ENCODE measurements at regions not wholly inside any gene's neighbourhood (a gene's known extent, or its start where the extent isn't known, plus 50 kb on each side); places are given as distances from the start of the nearest gene placed in this dataset.

- no peak for ATAC-seq
- Histone ChIP-seq H3K9me3 (no peaks in the 10 kb centered on the region), H3K4me3 (no peak overlapping the region), H3K27ac (no peak overlapping the region), H3K4me1 (no peaks in the 10 kb centered on the region), H3K36me3 (no peaks in the 10 kb centered on the region), H3K27me3 (no peaks in the 10 kb centered on the region)
- WGBS, 4 donors: 84 to 90% (median 89%) methylated on average over 4 of the region's 4 CpGs
- intact Hi-C loops (cut with DNase I): no loop called here
- TF ChIP-seq POLR2A (IDR thresholded peaks at IDR 0.05): no peak
- TF ChIP-seq CTCF (IDR thresholded peaks at IDR 0.05): no peak
- no peak for DNase-seq
Measured at GRCh38 chr4:144565527-144566195, 80.3 kb upstream of the HHIP start.

GRCh38 chr4:144572660-144573059, 73.3 kb upstream of the HHIP start:
- Histone ChIP-seq H3K9me3 (no peaks in the 10 kb centered on the region), H3K4me1 (no peaks in the 10 kb centered on the region), H3K27me3 (no peaks in the 10 kb centered on the region), H3K4me3 (no peak overlapping the region), H3K27ac (no peak overlapping the region), H3K36me3 (no peaks in the 10 kb centered on the region)
- ATAC-seq (no peak), DNase-seq (no peak)
- WGBS, 4 donors: 71 to 76% (median 74%) methylated on average over 7 of the region's 7 CpGs
- intact Hi-C loops (cut with DNase I): no loop called here
- no peak for TF ChIP-seq CTCF (IDR thresholded peaks at IDR 0.05)
- no peak for TF ChIP-seq POLR2A (IDR thresholded peaks at IDR 0.05)

DNA sequence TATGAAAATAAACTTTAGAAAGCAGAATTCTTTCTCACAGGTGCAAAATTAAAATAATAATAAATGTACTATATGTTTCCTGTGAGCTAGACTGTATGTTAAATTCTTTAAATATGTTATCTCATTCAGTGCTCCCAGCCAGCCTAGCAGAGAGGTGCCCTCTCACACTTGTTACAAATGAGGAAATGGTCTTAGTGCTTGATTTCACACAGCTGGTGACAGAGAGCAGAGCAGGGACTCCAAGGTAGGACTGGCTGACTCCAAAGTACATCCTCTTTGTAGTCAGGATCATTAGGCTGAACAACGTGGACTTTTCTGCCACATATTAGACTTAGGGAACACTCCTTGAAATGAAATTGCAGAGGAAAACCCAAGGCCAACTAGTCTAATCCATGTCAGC, 72.0 kb upstream of the HHIP start:
- no peak overlapping the region for H3K4me3 ChIP-seq
- H3K9me3 ChIP-seq: no peaks in the 10 kb centered on the region
- H3K27me3 ChIP-seq: no peaks in the 10 kb centered on the region
- no peak for DNase-seq
- intact Hi-C loops (cut with DNase I): no loop called here
- TF ChIP-seq CTCF (IDR thresholded peaks at IDR 0.05) (no peak), POLR2A (IDR thresholded peaks at IDR 0.05) (no peak)
- no peak overlapping the region for H3K27ac ChIP-seq
- WGBS, 4 donors: 15 to 33% (median 27%) methylated on average over 1 of the region's 1 CpG
- H3K4me1 ChIP-seq: no peaks in the 10 kb centered on the region
- H3K36me3 ChIP-seq: no peaks in the 10 kb centered on the region
- no peak for ATAC-seq

DNA sequence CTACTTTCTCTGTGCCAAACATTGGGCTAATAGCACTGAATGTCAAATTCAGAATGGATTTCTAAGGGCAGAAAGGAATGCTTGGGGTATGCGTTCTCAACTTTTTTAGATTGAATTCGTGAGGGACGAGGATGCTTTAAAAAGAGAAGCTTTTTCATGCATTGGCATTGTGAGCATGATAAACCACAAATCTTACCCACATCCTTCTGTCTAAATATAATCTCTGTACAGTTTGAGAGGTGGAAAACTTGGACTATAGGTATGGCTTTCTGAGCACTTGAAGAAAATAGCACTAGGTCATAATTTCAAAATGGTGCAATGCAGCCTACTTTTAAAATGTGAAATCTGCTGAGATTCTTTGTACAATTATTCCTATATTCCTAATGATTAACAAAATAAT, 71.4 kb upstream of the HHIP start:
- Histone ChIP-seq H3K36me3 (no peaks in the 10 kb centered on the region), H3K27me3 (no peaks in the 10 kb centered on the region), H3K4me1 (no peaks in the 10 kb centered on the region), H3K4me3 (no peak overlapping the region), H3K27ac (no peak overlapping the region), H3K9me3 (no peaks in the 10 kb centered on the region)
- no peak for DNase-seq
- ATAC-seq: no peak
- intact Hi-C loops (cut with DNase I): no loop called here
- 85 to 95% (median 90%) methylated on average over 3 of the region's 3 CpGs for WGBS, 4 donors
- TF ChIP-seq CTCF (IDR thresholded peaks at IDR 0.05) (no peak), POLR2A (IDR thresholded peaks at IDR 0.05) (no peak)
